ENCODE measurements at regions not wholly inside any gene's neighbourhood (a gene's known extent, or its start where the extent isn't known, plus 50 kb on each side); places are given as distances from the start of the nearest gene placed in this dataset.

- H3K36me3 ChIP-seq = no peaks in the 10 kb centered on the region
- TF ChIP-seq Cebpa-rat (IDR thresholded peaks at IDR 0.05) = no peak
- H3K9me3 ChIP-seq (replicated peaks in 1 of 11) = no peaks in the 10 kb centered on the region
- peak overlapping the region; percentile 35 to 87 (median 66) for H3K4me2 ChIP-seq
- H3K27me3 ChIP-seq = no peaks in the 10 kb centered on the region
- H3K4me3 ChIP-seq = no peak overlapping the region
- no peak overlapping the region for H3K9ac ChIP-seq
- H3K27ac ChIP-seq = peak overlapping the region in 6 of 11 experiments; percentile 19 to 55 (median 38); a peak in 8 of 22 replicates
- no peaks in the 10 kb centered on the region for H4K20me1 ChIP-seq
- H3K4me1 ChIP-seq = peaks cover 11 to 15% (median 13%) of the 10 kb centered on the region in 10 experiments
Observed at GRCh38 chr22:47474895-47475294, 712.4 kb downstream of the TBC1D22A start.

GRCh38 chr22:47474464-47474863 lies 712.0 kb downstream of the TBC1D22A start:
- Histone ChIP-seq H3K4me1 (peaks cover 11 to 15% (median 13%) of the 10 kb centered on the region in 10 experiments), H3K4me2 (peak overlapping the region; percentile 35 to 87 (median 66)), H3K9ac (no peak overlapping the region), H3K4me3 (no peak overlapping the region), H3K36me3 (no peaks in the 10 kb centered on the region), H3K9me3 (replicated peaks in 1 of 11) (no peaks in the 10 kb centered on the region), H4K20me1 (no peaks in the 10 kb centered on the region), H3K27me3 (no peaks in the 10 kb centered on the region), H3K27ac (peak overlapping the region in 6 of 11 experiments; percentile 19 to 55 (median 38); a peak in 8 of 22 replicates)
- TF ChIP-seq Cebpa-rat (IDR thresholded peaks at IDR 0.05) = no peak; a peak in 1 of 22 replicates

GRCh38 chr22:47472636-47473035 lies 710.2 kb downstream of the TBC1D22A start:
- Histone ChIP-seq H3K4me1 (peaks cover 11 to 15% (median 13%) of the 10 kb centered on the region in 10 experiments), H3K4me3 (no peak overlapping the region), H3K9ac (no peak overlapping the region), H4K20me1 (no peaks in the 10 kb centered on the region), H3K27ac (no peak overlapping the region), H3K27me3 (no peaks in the 10 kb centered on the region), H3K36me3 (no peaks in the 10 kb centered on the region), H3K9me3 (replicated peaks in 1 of 11) (peaks cover 0 to 10% (median 6%) of the 10 kb centered on the region in 11 experiments; a peak in 19 of 22 replicates), H3K4me2 (peak overlapping the region in 2 of 11 experiments; percentile 4 to 8; a peak in 1 of 22 replicates)
- no peak for TF ChIP-seq Cebpa-rat (IDR thresholded peaks at IDR 0.05)

- peaks cover 11 to 15% (median 13%) of the 10 kb centered on the region in 10 experiments for H3K4me1 ChIP-seq
- H3K4me2 ChIP-seq = no peak overlapping the region
- H3K4me3 ChIP-seq = no peak overlapping the region
- no peaks in the 10 kb centered on the region for H3K27me3 ChIP-seq
- H3K36me3 ChIP-seq = no peaks in the 10 kb centered on the region
- no peak overlapping the region for H3K9ac ChIP-seq
- TF ChIP-seq Cebpa-rat (IDR thresholded peaks at IDR 0.05) = no peak
- H3K9me3 ChIP-seq (replicated peaks in 1 of 11) = peaks cover 12 to 23% (median 18%) of the 10 kb centered on the region in 11 experiments
- H4K20me1 ChIP-seq = no peaks in the 10 kb centered on the region
- no peak overlapping the region for H3K27ac ChIP-seq
Observed at GRCh38 chr22:47471406-47471805, 709.0 kb downstream of the TBC1D22A start.

- no peak overlapping the region for H3K4me2 ChIP-seq
- no peak overlapping the region for H3K27ac ChIP-seq
- no peak overlapping the region for H3K4me3 ChIP-seq
- H3K36me3 ChIP-seq = no peaks in the 10 kb centered on the region
- TF ChIP-seq Cebpa-rat (IDR thresholded peaks at IDR 0.05) = no peak
- no peak overlapping the region for H3K9ac ChIP-seq
- H3K9me3 ChIP-seq (replicated peaks in 1 of 11) = peaks cover 20 to 45% (median 32%) of the 10 kb centered on the region in 11 experiments
- no peaks in the 10 kb centered on the region for H4K20me1 ChIP-seq
- no peaks in the 10 kb centered on the region for H3K4me1 ChIP-seq
- H3K27me3 ChIP-seq = no peaks in the 10 kb centered on the region
Observed at GRCh38 chr22:47465809-47466208, 703.4 kb downstream of the TBC1D22A start.

GRCh38 chr22:47465222-47465621 lies 702.8 kb downstream of the TBC1D22A start:
- Histone ChIP-seq H3K4me3 (no peak overlapping the region), H4K20me1 (no peaks in the 10 kb centered on the region), H3K9ac (no peak overlapping the region), H3K27me3 (no peaks in the 10 kb centered on the region), H3K9me3 (replicated peaks in 1 of 11) (peaks cover 20 to 45% (median 32%) of the 10 kb centered on the region in 11 experiments), H3K4me2 (no peak overlapping the region), H3K4me1 (no peaks in the 10 kb centered on the region), H3K36me3 (no peaks in the 10 kb centered on the region), H3K27ac (no peak overlapping the region)
- no peak for TF ChIP-seq Cebpa-rat (IDR thresholded peaks at IDR 0.05)

- H3K4me1 ChIP-seq = no peaks in the 10 kb centered on the region
- H3K4me2 ChIP-seq = no peak overlapping the region
- H3K9ac ChIP-seq = no peak overlapping the region
- no peaks in the 10 kb centered on the region for H3K27me3 ChIP-seq
- H3K36me3 ChIP-seq = no peaks in the 10 kb centered on the region
- peaks cover 20 to 45% (median 32%) of the 10 kb centered on the region in 11 experiments for H3K9me3 ChIP-seq (replicated peaks in 1 of 11)
- no peak overlapping the region for H3K4me3 ChIP-seq
- no peaks in the 10 kb centered on the region for H4K20me1 ChIP-seq
- no peak overlapping the region for H3K27ac ChIP-seq
- no peak for TF ChIP-seq Cebpa-rat (IDR thresholded peaks at IDR 0.05)
Observed at GRCh38 chr22:47463220-47463619, 700.8 kb downstream of the TBC1D22A start.

GRCh38 chr22:47460861-47461260 lies 698.4 kb downstream of the TBC1D22A start:
- H3K4me3 ChIP-seq = no peak overlapping the region
- H3K36me3 ChIP-seq = no peaks in the 10 kb centered on the region
- H3K9ac ChIP-seq = no peak overlapping the region
- H3K4me2 ChIP-seq = no peak overlapping the region
- TF ChIP-seq Cebpa-rat (IDR thresholded peaks at IDR 0.05) = no peak
- H3K4me1 ChIP-seq = no peaks in the 10 kb centered on the region
- H3K27ac ChIP-seq = no peak overlapping the region
- H3K27me3 ChIP-seq = no peaks in the 10 kb centered on the region
- no peaks in the 10 kb centered on the region for H4K20me1 ChIP-seq
- peaks cover 3 to 35% (median 12%) of the 10 kb centered on the region in 11 experiments; a peak in 20 of 22 replicates for H3K9me3 ChIP-seq (replicated peaks in 1 of 11)

GRCh38 chr22:47460176-47460575 lies 697.7 kb downstream of the TBC1D22A start:
- Histone ChIP-seq H3K27me3 (no peaks in the 10 kb centered on the region), H4K20me1 (no peaks in the 10 kb centered on the region), H3K27ac (no peak overlapping the region), H3K4me1 (no peaks in the 10 kb centered on the region), H3K9me3 (replicated peaks in 1 of 11) (peaks cover under 1 to 30% (median 10%) of the 10 kb centered on the region in 11 experiments; a peak in 15 of 22 replicates), H3K36me3 (no peaks in the 10 kb centered on the region), H3K4me2 (no peak overlapping the region), H3K4me3 (no peak overlapping the region), H3K9ac (no peak overlapping the region)
- TF ChIP-seq Cebpa-rat (IDR thresholded peaks at IDR 0.05) = no peak

- Histone ChIP-seq H3K4me2 (no peak overlapping the region), H3K27ac (no peak overlapping the region)
Observed at GRCh38 chr22:47458348-47458747, 695.9 kb downstream of the TBC1D22A start.

More at GRCh38 chr22:47458348-47458747, 695.9 kb downstream of the TBC1D22A start:
- Histone ChIP-seq H3K36me3 (no peaks in the 10 kb centered on the region), H3K9ac (no peak overlapping the region), H4K20me1 (no peaks in the 10 kb centered on the region), H3K9me3 (replicated peaks in 1 of 11) (peaks cover 16 to 33% (median 26%) of the 10 kb centered on the region in 11 experiments), H3K27me3 (no peaks in the 10 kb centered on the region), H3K4me1 (no peaks in the 10 kb centered on the region), H3K4me3 (no peak overlapping the region)
- no peak for TF ChIP-seq Cebpa-rat (IDR thresholded peaks at IDR 0.05)
